Frontal cortex (tissue), 3 donors: ENCODE measurements at regions not wholly inside any gene's neighbourhood (a gene's known extent, or its start where the extent isn't known, plus 50 kb on each side); places are given as distances from the start of the nearest gene placed in this dataset.
A peak's percentile ranks its signal among the peaks of the same experiment; 100 is the strongest.

Experiments
- DNase-seq, 2 donors: peaks; one replicate each; pipeline ENCODE4 v3.0.0; 2012; ENCODE audit warnings: low spot score in 2 of 2
- FAIRE-seq: peaks from 2 replicates; lab custom pipeline; 2012; peaks lifted over from hg19 to GRCh38; lab: Jason Lieb, UNC
- donor health status: control.
- donor health status: control.
- donor health status: control.

DNA sequence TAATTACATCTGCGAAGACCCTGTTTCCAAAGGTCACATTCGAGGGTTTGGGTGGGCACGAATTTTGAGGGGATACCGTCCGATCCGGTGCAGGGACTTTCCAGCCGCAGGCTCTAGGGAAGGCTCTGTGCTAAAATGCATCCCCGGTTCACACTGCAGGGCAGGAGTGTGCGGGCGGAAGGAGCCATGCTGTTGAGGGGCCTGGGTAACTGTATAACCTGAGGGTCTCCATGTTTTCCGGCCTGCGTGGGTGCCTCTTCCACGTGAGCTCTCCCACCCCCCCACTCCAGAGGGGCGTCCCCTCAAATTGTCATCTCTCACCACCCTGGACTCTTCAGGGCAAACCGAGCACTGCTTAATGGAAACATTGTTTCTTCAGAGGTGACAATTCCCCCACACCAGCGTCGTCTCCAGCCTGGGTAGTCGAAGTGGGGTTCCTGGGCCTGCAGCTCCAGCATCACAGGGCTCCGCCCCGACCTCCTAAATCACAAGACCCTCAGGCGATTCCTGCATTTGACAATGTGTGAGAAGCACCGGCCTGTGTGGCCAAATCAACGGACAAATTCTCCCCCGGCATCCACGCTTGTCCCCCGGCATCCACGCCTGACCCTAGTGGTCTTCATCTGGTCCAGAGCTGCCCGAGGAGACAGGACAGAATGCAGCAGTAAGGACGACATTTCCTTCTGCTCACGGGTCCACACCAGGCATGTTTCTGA, 51.2 kb downstream of the FOXL3 start:
- DNase-seq (no peak), FAIRE-seq (no peak)

DNA sequence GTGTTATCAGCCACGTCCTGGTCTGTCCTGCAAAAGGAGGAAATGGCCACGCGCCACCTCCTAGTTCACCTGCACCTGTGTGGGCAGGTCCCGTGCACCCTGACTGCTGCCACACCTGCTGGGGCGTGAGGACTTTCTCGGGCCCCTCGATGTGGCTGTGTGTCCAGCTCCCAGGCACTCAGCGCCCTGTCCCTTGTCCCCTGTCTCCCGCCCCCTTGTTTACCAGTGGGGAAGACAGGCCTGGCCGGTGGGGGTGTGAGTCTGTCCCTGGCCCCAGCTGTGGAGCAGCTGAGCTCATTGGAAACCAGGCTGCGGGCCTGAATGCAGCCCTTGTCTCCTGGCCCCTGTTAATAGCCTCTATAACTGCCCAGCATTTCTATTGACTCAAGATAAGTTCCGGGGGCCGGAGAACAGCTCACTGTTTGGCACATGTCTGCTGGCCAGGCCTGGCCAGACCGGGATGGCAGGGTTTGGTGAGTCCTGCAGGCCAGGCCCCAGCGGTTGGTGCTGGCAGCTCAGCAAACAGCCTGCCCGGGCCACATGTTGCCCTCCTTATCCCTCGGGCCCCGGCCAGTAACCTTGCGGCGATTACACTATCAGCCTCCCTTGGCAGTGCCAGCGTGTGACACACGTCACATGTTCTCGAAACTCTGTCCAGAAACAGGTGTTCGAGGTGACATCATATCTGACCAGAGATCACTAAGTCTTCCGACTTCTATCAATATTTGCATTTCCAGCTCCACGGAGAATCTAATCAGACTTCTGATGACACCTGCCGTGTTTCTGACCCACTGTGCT, 52.1 kb downstream of the FOXL3 start:
- DNase-seq (peak; percentile 71 to 86), FAIRE-seq (peak; percentile 54)

DNA sequence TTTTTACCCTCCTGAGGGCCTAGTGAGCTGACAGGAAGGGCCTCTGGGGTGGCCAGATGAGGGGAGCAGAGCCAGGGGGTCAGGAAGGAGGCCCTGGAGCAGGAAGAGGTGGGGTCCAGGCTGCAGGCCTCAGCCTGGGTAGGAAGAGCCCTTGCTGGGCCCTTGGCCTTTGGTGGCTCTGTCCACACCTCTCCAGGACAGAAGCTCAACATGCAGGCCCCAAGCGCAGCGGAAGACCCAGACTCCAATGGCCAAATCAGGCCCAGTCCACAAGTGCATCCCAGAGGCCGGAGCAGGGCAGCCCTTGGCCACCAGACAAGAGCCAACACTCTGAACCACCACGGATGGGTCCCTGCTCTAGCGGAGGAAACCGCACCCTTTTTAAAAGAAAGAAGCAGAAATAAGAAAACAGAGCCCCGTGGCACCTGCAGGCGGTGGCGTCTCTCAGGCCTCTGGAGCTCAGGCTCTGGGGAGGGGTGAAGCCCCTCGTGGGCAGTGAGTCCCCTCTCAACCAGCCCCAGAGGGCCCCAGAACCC, 52.8 kb downstream of the FOXL3 start:
- DNase-seq (no peak), FAIRE-seq (no peak)

DNA sequence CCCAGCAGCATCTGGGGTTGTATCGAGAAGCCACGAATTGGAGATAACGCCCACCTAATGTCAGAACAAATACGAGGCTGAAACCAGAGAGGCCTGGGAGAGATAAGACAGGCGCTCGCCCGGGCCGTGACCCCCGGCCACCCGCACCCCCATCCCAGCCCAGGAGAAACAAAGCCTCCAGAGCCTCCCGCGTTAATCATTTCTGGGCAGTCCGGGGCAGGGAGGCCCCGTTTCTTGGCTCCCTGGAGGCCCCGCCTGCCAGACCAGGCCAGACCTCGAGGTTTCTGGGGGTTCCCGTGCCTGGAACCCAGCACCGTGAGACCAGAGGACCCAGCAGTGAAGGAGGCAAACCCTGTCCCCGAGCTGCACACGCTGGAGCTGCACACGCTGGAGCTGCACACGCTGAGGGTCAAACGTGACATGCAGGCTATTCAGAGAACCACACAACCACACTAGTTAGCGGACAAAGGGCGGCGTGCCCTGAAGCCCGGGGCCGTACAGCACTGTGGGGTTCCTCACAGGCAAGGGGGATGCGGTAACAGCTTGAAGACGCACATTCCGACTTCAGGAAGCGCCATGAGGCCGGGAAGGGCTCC, 53.4 kb downstream of the FOXL3 start:
- no peak for FAIRE-seq

DNA sequence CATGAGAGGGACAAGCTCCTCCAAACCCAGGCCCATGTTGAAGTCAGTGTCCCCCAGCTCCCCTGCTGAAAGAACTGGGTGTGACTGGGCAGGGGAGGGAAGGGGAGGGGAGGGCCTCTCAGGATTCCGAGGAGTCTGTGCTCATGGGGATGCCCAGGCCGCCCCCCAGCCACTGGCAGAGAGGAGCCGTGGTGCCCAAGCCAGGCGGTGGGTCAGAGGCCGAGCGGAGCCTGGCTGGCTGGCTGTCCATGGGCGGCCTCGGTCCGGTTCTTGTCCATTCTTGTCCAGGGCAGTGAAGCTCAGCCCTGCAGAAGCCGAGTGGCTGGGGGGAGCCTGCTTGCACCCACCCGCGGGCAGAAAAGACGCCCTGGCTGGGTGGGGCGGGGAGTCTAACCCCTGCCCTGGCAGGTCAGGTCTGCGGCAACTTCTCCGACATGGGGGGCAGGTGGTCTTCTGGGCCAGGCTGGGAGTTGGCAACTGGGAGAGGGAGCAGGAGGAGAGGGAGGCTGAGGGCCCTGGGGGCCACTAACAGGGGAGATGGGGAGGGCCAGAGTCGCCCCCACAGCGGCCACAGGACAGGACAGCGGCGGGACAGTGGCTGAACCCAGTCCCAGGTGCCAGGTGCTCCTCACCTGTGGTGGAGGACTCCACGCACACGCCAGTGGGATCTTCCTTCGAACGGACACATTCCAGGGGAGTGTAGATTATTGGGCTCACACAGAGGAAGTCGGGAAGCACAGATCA, 54.1 kb downstream of the FOXL3 start:
- DNase-seq (no peak), FAIRE-seq (no peak)

More for the DNA sequence above, 53.4 kb downstream of the FOXL3 start:
- DNase-seq, result no peak

DNA sequence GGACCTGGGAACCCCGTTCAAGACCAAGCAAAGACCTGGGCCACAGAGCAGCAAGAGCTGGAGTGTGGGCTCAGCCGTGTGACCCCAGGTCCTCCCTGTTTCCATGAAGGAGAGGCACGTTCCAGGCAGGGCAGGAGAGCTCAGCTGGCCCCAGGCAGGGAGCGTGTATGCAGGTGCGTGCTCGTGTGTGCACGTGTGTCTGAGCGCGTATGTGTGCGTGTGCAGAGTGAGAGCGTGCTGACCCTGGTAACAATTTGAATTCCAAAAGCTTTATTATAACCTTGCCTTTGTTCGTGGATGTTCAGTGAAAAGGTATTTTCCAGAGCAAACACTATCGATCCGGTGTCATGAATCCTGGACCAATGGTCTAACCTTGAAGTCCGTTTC, 54.6 kb downstream of the FOXL3 start:
- FAIRE-seq, result no peak
- DNase-seq, result no peak

DNA sequence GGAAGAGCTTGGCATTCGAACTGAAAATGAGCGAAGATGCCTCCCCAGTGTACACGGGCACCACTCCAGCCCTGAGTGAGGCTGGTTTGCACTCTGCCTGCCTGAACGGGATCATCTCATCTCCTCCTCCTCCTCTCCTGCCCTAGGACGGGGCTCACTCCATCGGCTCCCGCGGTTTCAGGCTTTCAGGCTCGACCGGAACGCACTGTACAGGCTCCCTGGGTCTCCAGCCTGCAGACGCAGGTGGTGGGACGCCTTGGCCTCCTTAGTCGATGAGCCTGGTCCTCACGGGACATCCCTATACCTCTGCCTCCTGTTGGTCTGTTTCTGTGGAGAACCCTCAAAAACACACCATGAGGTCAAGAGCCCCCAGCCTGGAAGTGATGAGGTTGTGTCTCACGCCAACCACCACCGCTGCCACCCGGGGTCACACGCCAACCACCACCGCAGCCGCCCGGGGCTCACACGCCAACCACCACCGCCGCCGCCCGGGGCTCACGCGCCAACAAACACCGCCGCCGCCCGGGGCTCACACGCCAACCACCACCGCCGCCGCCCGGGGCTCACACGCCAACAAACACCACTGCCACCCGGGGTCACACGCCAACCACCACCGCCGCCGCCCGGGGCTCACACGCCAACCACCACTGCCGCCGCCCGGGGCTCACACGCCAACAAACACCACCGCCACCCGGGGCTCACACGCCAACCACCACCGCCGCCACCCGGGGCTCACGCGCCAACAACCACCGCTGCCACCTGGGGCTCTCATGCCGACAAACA, 56.3 kb downstream of the FOXL3 start:
- no peak for FAIRE-seq

DNA sequence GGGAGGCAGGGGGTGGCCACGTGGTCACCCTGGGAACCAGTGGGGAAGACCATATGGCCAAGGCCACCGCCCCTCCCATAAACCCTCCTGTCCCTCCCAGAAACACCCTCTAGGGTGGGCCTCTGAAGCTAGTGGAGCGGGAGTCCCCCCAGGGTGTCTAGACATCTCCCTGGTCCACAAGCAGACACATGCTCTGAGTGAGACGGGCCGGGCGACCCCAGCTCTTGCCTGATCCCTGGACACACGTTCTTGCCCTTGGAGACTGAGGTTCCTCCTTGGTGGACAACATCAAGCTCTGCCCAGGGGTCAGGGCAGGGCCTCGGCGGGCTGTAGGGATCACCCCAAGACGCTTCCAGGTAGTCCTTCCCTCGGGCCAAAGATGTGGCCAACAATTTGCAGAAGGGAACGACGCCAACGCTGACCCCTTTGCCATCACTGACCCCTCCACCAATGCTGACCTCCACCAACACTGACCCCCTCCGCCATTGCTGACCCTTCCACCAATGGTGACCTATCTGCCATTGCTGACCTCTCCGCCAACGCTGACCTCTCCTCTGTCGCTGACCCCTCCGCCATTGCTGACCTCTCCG, 57.1 kb downstream of the FOXL3 start:
- FAIRE-seq (no peak), DNase-seq (no peak)

More for the DNA sequence above, 56.3 kb downstream of the FOXL3 start:
- no peak for DNase-seq

DNA sequence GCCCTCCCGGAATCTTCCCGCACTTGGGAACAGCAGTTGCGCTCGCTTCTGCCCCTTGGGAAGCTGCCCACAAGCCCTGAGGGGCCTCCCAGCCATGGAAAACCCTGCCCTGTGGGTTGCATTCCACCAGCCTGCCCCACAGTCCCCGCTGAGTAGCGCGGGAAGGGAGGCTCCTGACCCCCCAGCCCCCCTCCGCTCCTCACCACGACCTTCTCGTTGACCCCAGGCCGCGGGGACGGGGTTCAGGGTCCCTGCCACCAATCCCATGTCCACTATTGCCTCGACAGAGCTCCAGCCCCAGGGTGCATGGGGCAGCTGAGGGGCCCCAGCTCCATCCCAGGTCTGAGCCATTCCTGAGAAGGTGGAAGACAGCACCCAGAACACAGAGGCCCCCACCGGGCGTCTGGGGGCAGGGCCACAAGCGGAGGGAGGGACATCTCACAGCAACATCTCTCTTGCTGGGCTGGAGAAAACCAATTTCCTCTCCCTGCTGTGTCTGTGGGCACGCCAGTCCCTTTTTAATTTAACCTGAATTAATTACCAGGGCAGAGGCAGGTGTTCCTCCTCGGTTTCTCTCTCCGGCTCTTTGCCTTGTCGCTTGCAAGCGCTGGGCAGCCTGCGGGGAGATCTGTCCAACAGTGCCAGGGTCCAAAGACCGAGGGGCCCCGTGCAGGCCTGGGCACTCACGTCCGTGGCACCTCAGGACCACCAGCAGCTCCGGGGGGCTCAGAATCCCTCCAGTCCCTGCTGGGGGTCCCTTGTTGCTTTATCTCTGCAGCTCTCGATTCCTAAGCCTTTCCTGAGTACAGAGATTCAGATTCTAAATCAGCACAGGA, 57.9 kb downstream of the FOXL3 start:
- no peak for FAIRE-seq
- DNase-seq, result no peak

DNA sequence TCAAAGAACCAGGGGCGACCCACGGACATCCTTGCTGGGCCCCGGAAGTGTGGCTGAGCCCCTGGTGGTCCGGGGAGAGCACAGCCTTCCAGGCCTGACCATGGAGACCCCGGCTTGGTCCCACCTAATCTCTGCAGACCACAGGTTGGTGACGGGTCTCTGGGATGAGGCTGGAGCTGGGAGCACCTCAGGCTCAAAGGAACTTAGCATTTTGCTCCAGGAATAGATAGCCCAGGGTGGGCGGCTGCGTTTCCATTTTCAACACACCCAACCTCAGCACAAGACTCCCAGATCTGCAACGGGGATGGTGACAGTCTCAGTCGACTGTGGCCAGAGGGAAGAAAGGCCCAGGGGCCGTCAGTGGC, 58.5 kb downstream of the FOXL3 start:
- DNase-seq, result no peak
- FAIRE-seq, result no peak

DNA sequence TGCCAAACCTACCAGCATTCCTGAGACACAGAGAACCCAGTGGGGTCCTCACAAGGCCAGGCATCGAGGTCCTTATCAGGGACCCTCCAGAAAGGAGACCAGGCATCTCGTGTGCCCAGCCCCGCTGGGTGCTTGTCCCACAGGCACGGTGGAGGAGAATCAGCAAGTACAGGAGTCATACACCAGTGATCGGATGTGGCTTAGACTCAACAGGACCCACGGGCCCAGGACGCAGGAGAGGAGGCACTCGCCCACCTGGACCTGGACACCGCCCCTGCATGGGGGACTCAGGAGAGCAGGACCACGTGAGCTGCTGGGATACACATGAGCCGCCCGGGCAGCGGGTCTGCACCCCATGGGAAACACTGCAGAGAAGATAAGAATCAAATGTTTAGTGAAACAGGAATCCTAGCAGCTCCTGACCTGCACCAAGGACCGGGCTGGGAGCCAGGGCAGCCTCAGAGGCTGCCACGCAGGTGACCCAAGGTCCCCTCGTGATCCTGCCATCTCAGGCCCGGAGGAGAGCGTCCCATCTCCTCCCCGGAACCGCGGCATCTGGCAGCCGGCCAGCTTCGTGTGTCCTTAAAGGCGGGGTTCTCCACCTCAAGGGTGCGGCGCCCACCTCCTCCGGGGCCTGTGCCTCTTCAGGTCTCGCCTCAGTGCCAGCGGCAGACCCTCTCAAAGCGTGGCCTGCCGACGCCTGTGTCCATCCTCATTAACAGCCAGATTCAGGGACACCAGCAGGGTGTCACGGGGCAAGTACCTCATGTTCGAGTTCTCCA, 59.2 kb downstream of the FOXL3 start:
- FAIRE-seq (no peak), DNase-seq (no peak)

DNA sequence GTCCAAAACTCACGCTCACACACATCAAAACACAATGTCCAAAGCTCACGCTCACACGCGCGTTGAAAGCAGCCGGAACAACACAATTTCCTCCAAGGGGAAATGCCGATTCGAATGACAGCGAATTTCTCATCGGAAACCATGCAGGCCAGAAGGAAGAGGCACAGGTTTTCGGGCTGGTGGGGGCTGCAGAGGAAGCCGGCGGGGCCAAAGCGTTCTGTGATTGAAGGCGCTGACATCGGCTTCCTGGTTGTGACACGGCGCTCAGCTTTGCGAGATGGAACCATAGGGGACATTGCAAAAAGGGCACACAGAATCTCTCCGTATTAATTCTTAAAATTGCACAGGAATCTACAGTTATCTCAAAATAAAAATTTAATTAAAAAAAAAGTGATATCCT, 61.3 kb downstream of the FOXL3 start:
- DNase-seq, result no peak
- FAIRE-seq, result no peak

DNA sequence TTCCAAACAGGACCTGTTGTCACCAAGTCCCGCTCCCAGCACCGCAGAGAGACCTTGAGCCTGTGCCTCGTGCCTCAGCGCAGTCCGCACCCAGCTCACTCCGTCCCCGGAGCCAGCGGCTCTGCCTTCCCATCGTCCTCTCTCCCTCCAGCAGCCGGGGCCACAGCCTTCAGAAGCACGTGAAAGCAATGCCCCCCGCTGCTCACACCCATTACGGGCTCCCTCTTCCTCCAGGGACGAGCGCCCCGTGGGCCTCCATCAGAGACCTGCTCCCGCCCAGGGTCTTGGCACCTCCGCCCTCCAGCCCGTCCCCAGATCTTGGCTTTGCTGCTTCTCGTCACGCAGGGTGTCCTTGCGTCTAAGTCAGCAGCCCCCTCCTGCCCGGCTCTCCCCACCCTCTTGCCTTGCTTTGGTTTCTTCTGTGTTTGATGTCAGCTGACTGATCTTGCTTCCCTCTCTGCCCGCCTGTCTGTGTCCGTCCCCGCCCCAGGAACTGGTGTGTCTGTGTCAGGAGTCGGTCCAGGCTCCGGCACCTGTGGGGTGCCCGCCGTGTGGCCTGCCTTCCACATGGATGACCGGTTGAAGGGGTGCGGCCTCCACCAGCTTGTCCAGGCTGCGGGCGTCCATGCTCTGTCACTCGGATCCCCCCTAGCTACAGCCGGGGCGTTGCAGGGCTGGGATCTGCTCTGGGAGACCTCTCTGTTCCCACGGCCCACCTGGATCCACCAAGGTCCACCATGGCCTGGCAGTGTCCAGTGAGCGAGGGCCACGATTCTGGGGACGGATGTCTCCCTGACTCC, 61.9 kb downstream of the FOXL3 start:
- DNase-seq (no peak), FAIRE-seq (no peak)

DNA sequence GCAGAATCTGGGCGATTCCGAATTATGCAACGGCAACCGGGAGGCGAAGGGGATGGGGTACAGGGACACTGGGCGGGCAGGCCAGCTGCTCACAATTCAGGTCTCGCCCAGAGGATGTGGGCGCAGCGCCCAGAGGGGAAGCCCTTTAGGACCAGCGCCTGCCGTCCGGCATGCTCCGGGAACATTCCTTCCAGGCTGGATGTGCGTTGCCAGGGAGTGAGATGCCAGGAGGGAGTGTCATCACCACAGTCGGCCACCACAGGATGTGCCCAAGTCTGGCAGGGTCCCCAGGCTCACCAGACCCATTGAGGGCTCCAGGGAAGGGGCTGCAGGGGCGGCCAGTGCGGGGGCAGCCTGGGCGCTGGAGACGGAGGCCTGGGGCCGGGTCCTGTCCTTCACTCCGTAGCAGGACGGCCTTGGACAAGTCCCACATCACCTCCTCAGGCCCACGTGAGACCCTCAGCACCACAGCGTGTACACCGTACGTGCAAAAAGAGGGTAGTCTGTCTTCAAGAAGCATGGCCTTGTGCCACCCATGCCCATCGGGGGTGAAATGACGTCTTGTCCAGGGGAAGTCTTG, 63.9 kb downstream of the FOXL3 start:
- no peak for FAIRE-seq
- DNase-seq, result peak; percentile 65 to 80

DNA sequence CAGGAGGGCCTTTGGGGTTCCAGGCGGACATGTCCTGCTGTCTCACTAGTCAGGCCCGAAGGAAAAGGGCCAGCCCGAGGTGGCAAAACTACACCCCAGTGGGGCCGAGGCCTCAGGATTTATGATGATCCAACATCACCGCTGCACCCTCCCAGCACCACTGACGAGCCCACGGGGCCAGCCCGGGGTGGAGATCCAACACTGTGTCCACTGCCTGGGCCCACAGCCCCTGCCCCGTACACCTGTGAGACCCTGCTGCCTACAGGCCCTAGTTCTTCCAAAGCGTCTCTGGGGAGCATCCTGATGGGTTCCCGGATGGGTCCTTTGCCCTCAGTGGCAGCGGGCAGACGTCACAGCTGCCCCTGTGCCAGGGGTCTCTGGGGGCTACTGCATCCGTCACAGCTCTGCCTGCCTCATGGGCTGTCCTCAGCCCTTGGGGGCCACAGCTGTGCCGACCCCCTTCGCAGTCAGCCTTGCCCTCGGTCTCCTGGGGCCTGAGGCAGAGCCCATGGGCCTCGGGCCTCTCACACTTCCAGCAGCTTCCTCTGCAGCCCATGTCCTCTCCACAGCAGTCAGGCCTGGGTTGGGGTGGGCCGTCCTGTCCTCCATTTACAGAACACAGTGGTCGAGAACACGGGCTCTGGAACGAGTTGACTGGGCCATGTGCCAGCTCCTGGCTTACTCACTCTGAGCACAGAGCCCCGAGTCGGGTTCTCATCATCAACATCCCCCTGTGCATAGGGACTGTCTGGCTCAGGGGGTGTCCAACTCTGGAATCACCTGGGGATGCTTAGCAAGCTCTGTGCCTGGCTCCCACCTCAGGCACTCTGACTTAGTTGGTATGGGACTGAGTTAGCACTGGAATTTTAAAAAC, 64.9 kb downstream of the FOXL3 start:
- DNase-seq, result no peak
- no peak for FAIRE-seq
